Choroid plexus epithelial cell (primary cell): ENCODE measurements at regions not wholly inside any gene's neighbourhood (a gene's known extent, or its start where the extent isn't known, plus 50 kb on each side); places are given as distances from the start of the nearest gene placed in this dataset.

Experiments used
- DNase-seq: peaks from one replicate; pipeline ENCODE4 v3.0.0-alpha.2; 2010; ENCODE audit warnings: low read depth
- H3K4me3 ChIP-seq: 2 replicates; pipeline ENCODE4 v1.5.1; 2011; ENCODE audit warnings: low read depth, mild to moderate bottlenecking, control low read depth, low read length, moderate library complexity
- CTCF ChIP-seq: conservative IDR thresholded peaks from 2 replicates; pipeline ENCODE4 v1.5.1; 2011; ENCODE audit warnings: low read depth, mild to moderate bottlenecking, control low read depth, inconsistent platforms, low read length, moderate library complexity

GRCh38 chr16:85304337-85304736 lies 192.1 kb upstream of the CIBAR2 start:
- DNase-seq = no peak
- TF ChIP-seq CTCF = no peak
- H3K4me3 ChIP-seq = no peak overlapping the region

DNA sequence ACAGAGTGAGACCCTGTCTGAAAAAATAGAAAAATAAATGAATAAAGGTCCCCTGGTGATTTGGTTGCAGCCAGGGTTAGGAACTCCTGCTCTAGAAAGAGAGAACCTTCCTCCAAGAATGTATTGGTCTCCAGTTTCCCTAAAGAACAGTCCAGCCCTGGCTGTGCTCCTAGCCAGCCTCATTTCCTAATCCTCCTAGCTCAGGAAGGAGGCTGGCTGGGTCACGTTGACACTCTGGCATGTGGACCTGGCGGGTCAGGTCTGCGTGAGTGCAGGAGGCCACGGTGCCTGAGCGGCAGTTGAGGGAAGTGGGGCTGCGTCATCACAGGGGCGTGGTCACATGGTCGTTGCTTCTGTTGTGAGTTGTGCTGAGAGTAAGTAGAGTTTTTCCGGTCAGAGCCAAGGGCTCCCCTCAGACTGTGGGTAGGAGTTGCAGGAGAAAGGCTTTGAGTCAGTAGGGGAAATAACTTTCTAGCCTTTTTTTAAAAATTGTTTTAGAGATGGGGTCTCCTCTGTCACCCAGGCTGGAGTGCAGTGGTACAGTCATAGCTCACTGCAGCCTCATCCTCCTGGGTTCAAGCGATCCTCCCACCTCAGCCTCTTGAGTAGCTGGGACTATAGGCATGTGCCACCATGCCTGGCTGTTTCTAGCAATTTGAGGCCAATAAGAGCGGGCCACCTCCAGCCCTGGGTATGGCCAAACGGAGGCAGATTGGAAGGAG lies 194.0 kb upstream of the CIBAR2 start:
- peak; percentile 94 for DNase-seq
- no peak for TF ChIP-seq CTCF
- H3K4me3 ChIP-seq = no peak overlapping the region

- TF ChIP-seq CTCF = no peak
- no peak for DNase-seq
- H3K4me3 ChIP-seq = no peak overlapping the region
These were observed 194.7 kb upstream of the CIBAR2 start for GRCh38 chr16:85306793-85307551.

DNA sequence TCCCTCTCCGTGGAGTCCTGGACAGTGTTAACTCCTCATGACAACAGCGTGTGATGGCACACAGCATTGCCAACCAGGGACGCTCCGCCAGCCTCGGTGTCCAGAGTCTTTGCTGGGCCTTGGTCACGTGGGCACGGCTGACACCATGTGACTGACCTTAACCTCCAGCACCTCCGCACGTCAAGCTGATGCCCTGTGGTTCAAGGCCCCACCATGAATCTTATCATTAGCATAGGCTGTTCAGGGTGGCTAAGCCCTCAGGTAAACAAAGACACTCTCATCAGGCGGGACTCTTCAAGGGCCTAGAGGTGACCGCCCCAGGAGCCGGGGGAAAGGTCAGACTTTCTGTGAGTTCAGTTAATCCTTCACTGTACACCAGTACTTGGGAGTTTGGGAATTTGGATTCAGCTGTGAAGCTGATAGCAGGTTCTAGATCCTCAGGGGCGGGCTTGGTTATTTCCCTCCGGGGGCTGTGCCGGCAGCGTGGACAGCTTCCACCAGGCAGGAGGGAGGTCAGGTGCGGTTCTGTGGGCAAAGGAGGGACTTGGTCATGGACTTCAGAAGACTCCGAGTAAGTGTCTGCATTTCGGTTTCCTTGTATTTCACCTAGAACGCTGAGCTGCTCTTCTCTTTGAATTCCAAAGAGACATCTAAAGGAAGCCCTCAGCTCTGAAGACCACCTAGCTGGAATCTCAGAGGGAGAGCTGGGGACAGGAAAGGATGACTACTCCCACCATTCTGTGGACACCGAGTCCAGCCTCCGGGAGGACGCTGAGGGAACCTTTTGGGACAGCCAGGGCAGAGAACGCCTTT lies 195.5 kb upstream of the CIBAR2 start:
- DNase-seq = no peak
- TF ChIP-seq CTCF = no peak
- H3K4me3 ChIP-seq = no peak overlapping the region

DNA sequence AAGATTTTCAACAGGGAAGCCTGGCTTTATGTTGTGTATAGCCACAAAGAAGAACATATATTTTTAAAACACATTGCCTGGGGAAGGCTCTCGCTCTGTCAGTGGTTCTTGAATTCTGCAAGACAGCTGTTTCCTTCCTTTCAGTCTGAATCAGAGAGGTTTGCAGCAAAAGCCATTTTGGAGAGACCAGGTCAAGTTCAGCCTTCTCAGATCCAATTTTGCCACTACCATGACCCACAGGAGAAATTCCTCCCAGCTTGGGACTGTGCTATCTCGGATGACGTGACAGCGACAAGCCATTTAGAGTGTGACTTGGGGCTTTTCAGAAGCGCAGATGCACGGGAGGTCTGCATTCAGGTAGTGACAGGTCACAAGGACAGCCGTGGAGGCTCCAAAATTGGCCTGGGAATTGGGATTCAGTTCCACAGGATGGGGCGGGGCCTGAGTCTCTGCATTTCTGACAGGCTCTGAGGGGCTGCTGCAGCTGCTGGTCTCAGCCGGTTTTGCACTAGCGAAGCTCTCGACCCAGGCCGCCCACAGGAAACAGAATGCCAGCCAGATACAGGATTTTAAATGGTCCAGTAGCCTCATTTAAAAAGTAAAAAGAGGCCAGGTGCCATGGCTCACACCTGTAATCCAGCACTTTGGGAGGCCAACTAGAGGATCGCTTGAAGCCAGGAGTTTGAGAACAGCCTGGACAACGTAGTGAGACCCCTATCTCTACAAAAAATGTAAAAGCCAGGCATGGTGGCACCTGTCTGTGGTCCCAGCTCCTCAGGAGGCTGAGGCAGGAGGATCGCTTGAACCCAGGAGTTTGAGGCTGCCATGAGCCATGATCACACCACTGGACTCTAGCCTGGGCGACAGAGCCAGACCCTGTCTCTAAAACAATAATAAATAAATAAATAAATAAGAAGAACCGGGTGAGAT lies 196.6 kb upstream of the CIBAR2 start:
- no peak overlapping the region for H3K4me3 ChIP-seq
- no peak for TF ChIP-seq CTCF
- DNase-seq = no peak
